HCT116 (cell line): ENCODE measurements at regions not wholly inside any gene's neighbourhood (a gene's known extent, or its start where the extent isn't known, plus 50 kb on each side); places are given as distances from the start of the nearest gene placed in this dataset.

Experiments used
- ATAC-seq: fragments of 200-7000 bp; cut with Tn5 transposase; 2 replicates; pipeline ENCODE4 v1.9.1; 2020; ENCODE audit warnings: mild to moderate bottlenecking, moderate library complexity
- BruUV-seq: library from RNA; stranded (reverse); fragments of 400-500 nt; replicated peaks from 2 replicates; lab custom pipeline; 2021; lab: Mats Ljungman, UMichigan
- CTCF ChIA-PET: fragments of 300-600 bp; sonication (Branson Sonifier 250); formaldehyde crosslinking; loops from one replicate; lab custom pipeline; 2021; ENCODE audit warnings: antibody characterized with exemption; lab: Charles Lee
- POLR2A ChIA-PET: fragments of 300-600, 350-600 bp; sonication (Branson Sonifier 250); formaldehyde crosslinking; loops from one replicate; lab custom pipeline; 2021; ENCODE audit warnings: antibody characterized with exemption; lab: Charles Lee
- RAD21 ChIA-PET, 2 experiments: fragments of 300-600 bp; sonication (Branson Sonifier 250); formaldehyde crosslinking; loops; one replicate each; lab custom pipeline; 2023; ENCODE audit warnings: low total read pairs in 2 of 2; ENCODE audit not compliant: uncharacterized antibody in 2 of 2, unreplicated experiment in 2 of 2, low non-redundant PET in 1 of 2; lab: Charles Lee
- DNase-seq: peaks from one replicate; pipeline ENCODE4 v3.0.0-alpha.2; 2010; ENCODE audit warnings: low read depth, low spot score
- H2AFZ ChIP-seq: fragments of 200-600 bp; shearing (Covaris generic), sonication (generic); 2 replicates; pipeline ENCODE4 v1.6.1; 2017; ENCODE audit warnings: low read depth, mixed run types, mixed read lengths, antibody characterized with exemption, low read length; ENCODE audit not compliant: poor library complexity, severe bottlenecking
- H3K27ac ChIP-seq: 2 replicates; pipeline ENCODE4 v1.5.1; 2012; ENCODE audit warnings: low read depth, low read length
- H3K27me3 ChIP-seq: fragments of 200-600 bp; sonication (generic); 2 replicates; pipeline ENCODE4 v1.6.1; 2016; ENCODE audit warnings: mixed run types, low read length, mixed read lengths; ENCODE audit not compliant: insufficient read depth
- H3K36me3 ChIP-seq, 2 experiments: fragments of 200-500 bp in 1 of 2; fragments of 200-600 bp in 1 of 2; sonication (Bioruptor generic) in 1 of 2; sonication (generic) in 1 of 2; 2 replicates each; pipeline versions ENCODE4 v1.5.1 to v1.6.1; 2014 to 2016; ENCODE audit warnings: low read length in 2 of 2, inconsistent platforms in 1 of 2, mixed read lengths in 1 of 2, mixed run types in 1 of 2; ENCODE audit not compliant: insufficient read depth in 2 of 2, control insufficient read depth in 1 of 2
- H3K4me1 ChIP-seq, 2 experiments: fragments of 200-600 bp in 1 of 2; sonication (generic) in 1 of 2; 2 replicates each; pipeline versions ENCODE4 v1.5.1 to v1.6.1; 2012 to 2017; ENCODE audit warnings: low read length in 2 of 2, inconsistent platforms in 1 of 2, mild to moderate bottlenecking in 1 of 2, mixed read lengths in 1 of 2, mixed run types in 1 of 2, moderate library complexity in 1 of 2; ENCODE audit not compliant: insufficient read depth in 2 of 2, control insufficient read depth in 1 of 2
- H3K4me2 ChIP-seq: fragments of 200-600 bp; sonication (generic); 2 replicates; pipeline ENCODE4 v1.6.1; 2017; ENCODE audit warnings: mixed run types, low read length, mixed read lengths
- H3K4me3 ChIP-seq, 2 experiments: fragments of 200-600 bp in 1 of 2; sonication (generic) in 1 of 2; replicated peaks in 1 of 2; 2 replicates each; pipeline ENCODE4 v1.5.1; 2011 to 2016; ENCODE audit warnings: low read length in 2 of 2, control low read depth in 1 of 2, low read depth in 1 of 2, mild to moderate bottlenecking in 1 of 2, mixed read lengths in 1 of 2, mixed run types in 1 of 2
- H3K79me2 ChIP-seq: fragments of 200-600 bp; sonication (generic); 2 replicates; pipeline ENCODE4 v1.6.1; 2017; ENCODE audit warnings: mild to moderate bottlenecking, mixed run types, low read length, moderate library complexity, mixed read lengths; ENCODE audit not compliant: insufficient read depth
- H3K9ac ChIP-seq: fragments of 200-600 bp; sonication (generic); 2 replicates; pipeline ENCODE4 v1.6.1; 2016; ENCODE audit warnings: low read length, mixed read lengths
- H3K9me2 ChIP-seq: fragments of 200-600 bp; sonication (generic), shearing (Covaris generic); 2 replicates; pipeline ENCODE4 v1.6.1; 2017; ENCODE audit warnings: mixed run types, mild to moderate bottlenecking, moderate library complexity; ENCODE audit not compliant: insufficient read depth
- H3K9me3 ChIP-seq, 2 experiments: fragments of 200-500 bp in 1 of 2; fragments of 200-600 bp in 1 of 2; sonication (Bioruptor generic) in 1 of 2; sonication (generic) in 1 of 2; 2 replicates each; pipeline ENCODE4 v1.6.1; 2014 to 2017; ENCODE audit warnings: low read length in 2 of 2, mixed read lengths in 2 of 2, inconsistent platforms in 1 of 2, low read depth in 1 of 2, mild to moderate bottlenecking in 1 of 2, mixed run types in 1 of 2, moderate library complexity in 1 of 2; ENCODE audit not compliant: control insufficient read depth in 1 of 2, insufficient read depth in 1 of 2
- H4K20me1 ChIP-seq: fragments of 200-600 bp; sonication (generic), shearing (Covaris generic); 2 replicates; pipeline ENCODE4 v1.6.1; 2017; ENCODE audit warnings: mixed run types, mild to moderate bottlenecking, moderate library complexity; ENCODE audit not compliant: insufficient read depth
- CBX3 ChIP-seq: IDR thresholded peaks from 2 replicates; pipeline ENCODE4 v1.6.1; 2012; ENCODE audit warnings: low read depth
- CEBPB ChIP-seq: IDR thresholded peaks from 2 replicates; pipeline ENCODE4 v1.6.1; 2012; ENCODE audit warnings: low read depth
- EGR1 ChIP-seq: IDR thresholded peaks from 2 replicates; pipeline ENCODE4 v1.6.1; 2012; ENCODE audit warnings: low read depth
- ELF1 ChIP-seq: IDR thresholded peaks from 2 replicates; pipeline ENCODE4 v1.6.1; 2012; ENCODE audit warnings: low read depth, borderline replicate concordance
- EZH2phosphoT487 ChIP-seq: fragments of 200-600 bp; IDR thresholded peaks from 2 replicates; pipeline ENCODE4 v1.6.1; 2018; ENCODE audit warnings: antibody characterized with exemption, borderline replicate concordance
- JUND ChIP-seq: IDR thresholded peaks from 2 replicates; pipeline ENCODE4 v1.6.1; 2012
- POLR2A ChIP-seq: IDR thresholded peaks from 2 replicates; pipeline ENCODE4 v1.7.0; 2011; ENCODE audit warnings: borderline replicate concordance; ENCODE audit not compliant: insufficient read depth, insufficient read length; ENCODE audit errors: extremely low read depth
- POLR2AphosphoS5 ChIP-seq: IDR thresholded peaks from 2 replicates; pipeline ENCODE4 v1.6.1; 2011; ENCODE audit warnings: mild to moderate bottlenecking, low read depth, low read length, moderate library complexity
- SIN3A ChIP-seq: IDR thresholded peaks from 2 replicates; pipeline ENCODE4 v1.6.1; 2012; ENCODE audit warnings: low read depth
- SP1 ChIP-seq: IDR thresholded peaks from 2 replicates; pipeline ENCODE4 v1.6.1; 2012; ENCODE audit warnings: low read depth
- SRF ChIP-seq: IDR thresholded peaks from 2 replicates; pipeline ENCODE4 v1.6.1; 2012; ENCODE audit warnings: low read depth
- TCF7L2 ChIP-seq: IDR thresholded peaks from 2 replicates; pipeline ENCODE4 v1.7.0; 2011; ENCODE audit warnings: borderline replicate concordance, inconsistent platforms; ENCODE audit not compliant: insufficient read depth, insufficient read length; ENCODE audit errors: extremely low read depth
- YY1 ChIP-seq: IDR thresholded peaks from 2 replicates; pipeline ENCODE4 v1.6.1; 2011; ENCODE audit warnings: low read length, low read depth, moderate library complexity, mild to moderate bottlenecking; ENCODE audit not compliant: insufficient replicate concordance; ENCODE audit errors: extremely low read depth
- ZFX ChIP-seq: fragments of 450-650 bp; IDR thresholded peaks from 2 replicates; pipeline ENCODE4 v1.6.1; 2017
- ZNF274 ChIP-seq: fragments of 200-500 bp; sonication (Bioruptor generic); IDR thresholded peaks from 2 replicates; pipeline ENCODE4 v1.6.1; 2014; ENCODE audit warnings: mild to moderate bottlenecking, low read depth, low read length, inconsistent platforms
- intact Hi-C: fragments of 100-400 bp; cut with micrococcal nuclease; formaldehyde crosslinking; loops from 2 replicates; pipeline ENCODE4 v1.10.0; 2022
- TF ChIP-seq, protein P1 (sequence below): IDR thresholded peaks from 2 replicates; pipeline ENCODE4 v1.6.1; 2011; ENCODE audit warnings: mild to moderate bottlenecking, low read length, moderate library complexity; ENCODE audit not compliant: insufficient replicate concordance; ENCODE audit errors: extremely low read depth
- TF ChIP-seq, protein P2 (sequence below): IDR thresholded peaks from 2 replicates; pipeline ENCODE4 v1.6.1; 2012

DNA sequence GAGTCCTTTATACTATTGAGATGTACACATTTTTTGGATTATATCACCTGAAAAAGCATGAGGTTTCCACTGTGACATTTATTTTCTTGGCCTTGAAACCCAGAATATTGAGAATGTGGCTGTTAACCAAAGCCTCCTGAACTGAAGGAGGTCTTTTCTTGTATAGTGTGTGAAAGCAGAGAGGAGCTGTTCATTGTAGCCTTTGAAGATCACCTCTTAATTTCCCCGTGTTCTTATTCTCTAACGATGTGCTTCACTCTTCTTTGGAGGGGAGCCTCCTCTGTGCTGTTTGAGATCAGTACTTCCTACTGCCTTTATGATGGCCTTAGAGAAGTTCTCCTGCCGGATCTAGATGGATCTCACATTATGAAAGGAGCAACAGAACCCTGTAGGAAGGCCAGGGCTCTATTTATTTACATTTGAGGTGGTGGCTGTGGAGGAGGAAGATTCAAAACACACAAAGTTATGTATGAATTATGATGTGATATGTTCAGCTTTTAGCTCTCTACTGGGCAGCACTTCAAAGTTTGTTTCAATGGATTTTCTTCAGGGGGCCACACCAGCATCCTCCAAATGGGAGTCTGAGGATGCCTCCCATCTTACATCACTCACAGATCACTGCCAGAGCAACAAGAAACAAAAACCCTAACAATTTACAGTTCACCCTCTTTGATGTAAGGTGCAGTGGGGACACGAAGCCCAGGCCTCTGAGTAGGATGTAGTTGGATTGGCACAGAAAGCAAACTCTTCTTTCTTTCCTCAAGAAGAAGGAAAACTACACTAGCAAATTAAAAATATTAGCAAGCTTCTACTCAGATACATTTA is 322.3 kb downstream of the DLEU7 start:
- ATAC-seq (no peak), DNase-seq (no peak)
- Histone ChIP-seq H3K27ac (no peak overlapping the region), H2AFZ (no peak overlapping the region), H4K20me1 (no peaks in the 10 kb centered on the region), H3K9me2 (no peaks in the 10 kb centered on the region), H3K4me2 (no peak overlapping the region), H3K79me2 (no peaks in the 10 kb centered on the region), H3K4me1 (no peaks in the 10 kb centered on the region), H3K9ac (no peak overlapping the region)
- ChIA-PET RAD21 (no interaction called here), POLR2A (no interaction called here)
- BruUV-seq, result no TSS peak
- intact Hi-C loops, result no loop called here
- TF ChIP-seq JUND (no peak), TCF7L2 (no peak), SIN3A (no peak), SP1 (no peak), EGR1 (no peak)
- TF ChIP-seq, protein P1, sequence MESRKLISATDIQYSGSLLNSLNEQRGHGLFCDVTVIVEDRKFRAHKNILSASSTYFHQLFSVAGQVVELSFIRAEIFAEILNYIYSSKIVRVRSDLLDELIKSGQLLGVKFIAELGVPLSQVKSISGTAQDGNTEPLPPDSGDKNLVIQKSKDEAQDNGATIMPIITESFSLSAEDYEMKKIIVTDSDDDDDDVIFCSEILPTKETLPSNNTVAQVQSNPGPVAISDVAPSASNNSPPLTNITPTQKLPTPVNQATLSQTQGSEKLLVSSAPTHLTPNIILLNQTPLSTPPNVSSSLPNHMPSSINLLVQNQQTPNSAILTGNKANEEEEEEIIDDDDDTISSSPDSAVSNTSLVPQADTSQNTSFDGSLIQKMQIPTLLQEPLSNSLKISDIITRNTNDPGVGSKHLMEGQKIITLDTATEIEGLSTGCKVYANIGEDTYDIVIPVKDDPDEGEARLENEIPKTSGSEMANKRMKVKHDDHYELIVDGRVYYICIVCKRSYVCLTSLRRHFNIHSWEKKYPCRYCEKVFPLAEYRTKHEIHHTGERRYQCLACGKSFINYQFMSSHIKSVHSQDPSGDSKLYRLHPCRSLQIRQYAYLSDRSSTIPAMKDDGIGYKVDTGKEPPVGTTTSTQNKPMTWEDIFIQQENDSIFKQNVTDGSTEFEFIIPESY, result no peak
- TF ChIP-seq, all 23 proteins: peak for 0
- no peak overlapping the region for H3K4me3 ChIP-seq
- H3K27me3 ChIP-seq, result no peaks in the 10 kb centered on the region
- CTCF ChIA-PET, result no interaction called here
- H3K9me3 ChIP-seq, result no peaks in the 10 kb centered on the region
- H3K36me3 ChIP-seq, result no peaks in the 10 kb centered on the region

DNA sequence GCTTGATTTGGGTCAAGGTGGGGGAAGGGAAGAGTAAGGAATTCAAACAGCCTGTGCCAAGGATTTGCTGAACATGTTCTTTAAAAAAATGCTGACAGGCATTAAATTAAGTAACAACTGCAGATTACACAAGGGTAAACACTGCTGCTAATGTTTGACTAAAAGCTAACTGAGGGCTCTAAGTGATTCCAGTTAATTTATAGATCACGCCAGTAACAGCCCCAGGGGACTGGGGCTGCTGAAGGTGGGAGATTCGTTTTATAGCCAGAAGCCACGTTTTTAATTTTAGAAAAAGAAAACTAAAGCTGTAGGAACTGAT is 321.7 kb downstream of the DLEU7 start:
- Histone ChIP-seq H3K9me3 (no peaks in the 10 kb centered on the region), H3K36me3 (no peaks in the 10 kb centered on the region), H3K4me3 (no peak overlapping the region), H3K79me2 (no peaks in the 10 kb centered on the region), H2AFZ (no peak overlapping the region), H3K9me2 (no peaks in the 10 kb centered on the region), H3K9ac (no peak overlapping the region), H3K27ac (no peak overlapping the region), H3K4me2 (no peak overlapping the region), H4K20me1 (no peaks in the 10 kb centered on the region), H3K27me3 (no peaks in the 10 kb centered on the region), H3K4me1 (no peaks in the 10 kb centered on the region)
- no peak for DNase-seq
- POLR2A ChIA-PET, result no interaction called here
- RAD21 ChIA-PET, result no interaction called here
- ATAC-seq, result no peak
- intact Hi-C loops, result no loop called here
- no TSS peak for BruUV-seq
- CTCF ChIA-PET, result no interaction called here
- TF ChIP-seq SP1 (no peak), YY1 (no peak), CEBPB (no peak), POLR2AphosphoS5 (no peak), ZNF274 (no peak), ZFX (no peak), SIN3A (no peak), EZH2phosphoT487 (no peak), ELF1 (no peak), CBX3 (no peak), SRF (no peak), POLR2A (no peak)
- TF ChIP-seq, protein P2, sequence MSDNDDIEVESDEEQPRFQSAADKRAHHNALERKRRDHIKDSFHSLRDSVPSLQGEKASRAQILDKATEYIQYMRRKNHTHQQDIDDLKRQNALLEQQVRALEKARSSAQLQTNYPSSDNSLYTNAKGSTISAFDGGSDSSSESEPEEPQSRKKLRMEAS, result no peak
